ENCODE measurements at regions not wholly inside any gene's neighbourhood (a gene's known extent, or its start where the extent isn't known, plus 50 kb on each side); places are given as distances from the start of the nearest gene placed in this dataset.

GRCh38 chr2:104781151-104781550, 72.8 kb upstream of the POU3F3 start:
- Histone ChIP-seq H3K9me2 (no peaks in the 10 kb centered on the region), H4K20me1 (ENCODE audit: insufficient read depth) (no peaks in the 10 kb centered on the region), H2AFZ (ENCODE audit: low read depth) (no peak overlapping the region), H3K27ac (ENCODE audit: low read depth in 2 of 2, low read length in 1 of 2) (no peak overlapping the region), H3K4me1 (ENCODE audit: control insufficient read depth in 1 of 2, insufficient read depth in 2 of 2, low read depth in 1 of 2, low read length in 1 of 2) (no peaks in the 10 kb centered on the region), H3K4me3 (ENCODE audit: low read depth in 2 of 2, low read length in 1 of 2) (no peak overlapping the region), H3K9ac (no peak overlapping the region), H3F3A (replicated peaks; ENCODE audit: insufficient read depth) (no peaks in the 10 kb centered on the region), H3K36me3 (replicated peaks in 1 of 2; ENCODE audit: control insufficient read depth in 1 of 2, insufficient read depth in 2 of 2, low read length in 1 of 2) (no peaks in the 10 kb centered on the region), H3K27me3 (ENCODE audit: insufficient read depth) (no peaks in the 10 kb centered on the region), H3K4me2 (no peak overlapping the region), H3K79me2 (ENCODE audit: insufficient read depth) (no peaks in the 10 kb centered on the region), H3K9me3 (no peaks in the 10 kb centered on the region)
- DNase-seq = no peak
- ChIA-PET CTCF (no interaction called here), POLR2A (no interaction called here)
- TF ChIP-seq EP300 (IDR thresholded peaks at IDR 0.05; ENCODE audit: borderline replicate concordance in 1 of 2, low read depth in 1 of 2, low read length in 1 of 2) (no peak), YY1 (IDR thresholded peaks at IDR 0.05; ENCODE audit: low read depth) (no peak), MEF2A (IDR thresholded peaks at IDR 0.05; ENCODE audit: borderline replicate concordance, low read depth) (no peak), RAD21 (IDR thresholded peaks at IDR 0.05; ENCODE audit: low read length) (no peak), USF1 (IDR thresholded peaks at IDR 0.05; ENCODE audit: borderline replicate concordance, low read depth) (no peak), TAF1 (IDR thresholded peaks at IDR 0.05; ENCODE audit: borderline replicate concordance, low read depth, low read length) (no peak)

GRCh38 chr2:104784264-104784663, 69.7 kb upstream of the POU3F3 start:
- ChIA-PET CTCF (interaction anchor here (1.1 to 1.3 kb wide), 2 partner anchors 65 to 476 kb away, joined by 3 read pairs; no protein-coding TSS in a partner anchor), POLR2A (no interaction called here)

More at GRCh38 chr2:104784264-104784663, 69.7 kb upstream of the POU3F3 start:
- Histone ChIP-seq H3K4me2 (no peak overlapping the region), H3K27ac (ENCODE audit: low read depth in 2 of 2, low read length in 1 of 2) (no peak overlapping the region), H3K9me2 (no peaks in the 10 kb centered on the region), H4K20me1 (ENCODE audit: insufficient read depth) (no peaks in the 10 kb centered on the region), H2AFZ (ENCODE audit: low read depth) (no peak overlapping the region), H3K27me3 (ENCODE audit: insufficient read depth) (no peaks in the 10 kb centered on the region), H3K4me1 (ENCODE audit: control insufficient read depth in 1 of 2, insufficient read depth in 2 of 2, low read depth in 1 of 2, low read length in 1 of 2) (no peaks in the 10 kb centered on the region), H3K4me3 (ENCODE audit: low read depth in 2 of 2, low read length in 1 of 2) (no peak overlapping the region), H3K9me3 (no peaks in the 10 kb centered on the region), H3K79me2 (ENCODE audit: insufficient read depth) (no peaks in the 10 kb centered on the region), H3F3A (replicated peaks; ENCODE audit: insufficient read depth) (no peaks in the 10 kb centered on the region), H3K36me3 (replicated peaks in 1 of 2; ENCODE audit: control insufficient read depth in 1 of 2, insufficient read depth in 2 of 2, low read length in 1 of 2) (no peaks in the 10 kb centered on the region), H3K9ac (no peak overlapping the region)
- WGBS (ENCODE audit: low lambda C conversion rate) = 31% methylated on average over 3 of the region's 3 CpGs
- TF ChIP-seq RAD21 (IDR thresholded peaks at IDR 0.05; ENCODE audit: low read length) (no peak), FOXM1 (IDR thresholded peaks at IDR 0.05; ENCODE audit: low read depth) (no peak), CHD2 (IDR thresholded peaks at IDR 0.05; ENCODE audit: low read length, partially characterized antibody) (no peak), IRF3 (IDR thresholded peaks at IDR 0.05; ENCODE audit: low read depth, low read length) (no peak), RFX5 (IDR thresholded peaks at IDR 0.05; ENCODE audit: low read length) (no peak), TCF12 (IDR thresholded peaks at IDR 0.05) (no peak), POLR2AphosphoS5 (IDR thresholded peaks at IDR 0.05; ENCODE audit: low read depth, low read length) (no peak), USF2 (IDR thresholded peaks at IDR 0.05; ENCODE audit: borderline replicate concordance, low read depth, low read length) (no peak), CTCF (IDR thresholded peaks at IDR 0.05) (no peak), MAX (IDR thresholded peaks at IDR 0.05; ENCODE audit: low read depth) (no peak), FOSL2 (IDR thresholded peaks at IDR 0.05; ENCODE audit: borderline replicate concordance, low read depth) (no peak), YY1 (IDR thresholded peaks at IDR 0.05; ENCODE audit: low read depth) (no peak), ZBTB33 (IDR thresholded peaks at IDR 0.05; ENCODE audit: borderline replicate concordance, low read depth) (no peak), FOXJ3 (CRISPR knock-in tag; IDR thresholded peaks at IDR 0.05) (no peak), RCOR1 (IDR thresholded peaks at IDR 0.05; ENCODE audit: low read length) (no peak), NRF1 (IDR thresholded peaks at IDR 0.05; ENCODE audit: low read depth, low read length) (no peak)
- no peak for DNase-seq
